CD4-positive, CD25-positive, alpha-beta regulatory T cell (primary cell): ENCODE measurements at regions not wholly inside any gene's neighbourhood (a gene's known extent, or its start where the extent isn't known, plus 50 kb on each side); places are given as distances from the start of the nearest gene placed in this dataset.
A peak's percentile ranks its signal among the peaks of the same experiment; 100 is the strongest.

Source experiments
- ATAC-seq, 2 donors: fragments of 150-1000 bp; cut with Tn5 transposase; one replicate each; pipeline ENCODE4 v1.10.0; 2021; ENCODE audit warnings: low read depth in 2 of 2, moderate number of reproducible peaks in 2 of 2, moderate library complexity in 1 of 2
- DNase-seq, 3 donors: peaks; one replicate each; pipeline versions ENCODE4 v3.0.0 to v3.0.0-alpha.2; 2012 to 2022; ENCODE audit warnings: mixed read lengths in 1 of 3
- H3K27ac ChIP-seq: one replicate; pipeline ENCODE4 v1.7.0; 2013; ENCODE audit warnings: mild to moderate bottlenecking, low read length; ENCODE audit not compliant: insufficient read depth, poor library complexity, severe bottlenecking
- H3K27me3 ChIP-seq: one replicate; pipeline ENCODE4 v1.7.0; 2013; ENCODE audit warnings: low read length; ENCODE audit not compliant: control insufficient read depth, insufficient read depth
- H3K36me3 ChIP-seq: one replicate; pipeline ENCODE4 v1.7.0; 2013; ENCODE audit warnings: mild to moderate bottlenecking, low read length, moderate library complexity; ENCODE audit not compliant: control insufficient read depth, insufficient read depth
- H3K4me1 ChIP-seq: 2 replicates; pipeline ENCODE4 v1.7.0; 2013; ENCODE audit warnings: mild to moderate bottlenecking, low read length; ENCODE audit not compliant: insufficient read depth, control insufficient read depth, poor library complexity, severe bottlenecking
- H3K4me3 ChIP-seq: one replicate; pipeline ENCODE4 v1.7.0; 2013; ENCODE audit warnings: low read depth, mild to moderate bottlenecking, low read length, moderate library complexity
- H3K9me3 ChIP-seq, 2 experiments: 1 replicate in 1 of 2; 2 replicates in 1 of 2; pipeline ENCODE4 v1.7.0; 2013; ENCODE audit warnings: low read length in 2 of 2, mild to moderate bottlenecking in 1 of 2, moderate library complexity in 1 of 2; ENCODE audit not compliant: control insufficient read depth in 2 of 2
- H3K27ac Mint-ChIP-seq, 3 donors: one replicate each; pipeline ENCODE4 v1.8.0; 2020 to 2022; ENCODE audit warnings: mild to moderate bottlenecking in 3 of 3, mixed read lengths in 3 of 3, moderate library complexity in 2 of 3
- H3K27me3 Mint-ChIP-seq: one replicate; pipeline ENCODE4 v1.8.0; 2022; ENCODE audit warnings: mild to moderate bottlenecking, mixed read lengths
- H3K36me3 Mint-ChIP-seq: one replicate; pipeline ENCODE4 v1.8.0; 2020; ENCODE audit warnings: mixed read lengths
- H3K4me1 Mint-ChIP-seq, 4 donors: one replicate each; pipeline ENCODE4 v1.8.0; 2020 to 2022; ENCODE audit warnings: mixed read lengths in 4 of 4, mild to moderate bottlenecking in 1 of 4
- H3K4me3 Mint-ChIP-seq, 4 donors: one replicate each; pipeline ENCODE4 v1.8.0; 2020 to 2022; ENCODE audit warnings: mild to moderate bottlenecking in 4 of 4, mixed read lengths in 4 of 4, moderate library complexity in 3 of 4
- H3K9me3 Mint-ChIP-seq, 7 donors: one replicate each; pipeline ENCODE4 v1.8.0; 2020 to 2022; ENCODE audit warnings: mixed read lengths in 7 of 7, mild to moderate bottlenecking in 3 of 7, moderate library complexity in 2 of 7

- no peak overlapping the region for H3K4me3 Mint-ChIP-seq
- peaks cover 4% of the 10 kb centered on the region for H3K27me3 Mint-ChIP-seq
- peaks cover 0 to 8% (median 2%) of the 10 kb centered on the region in 7 donors for H3K9me3 Mint-ChIP-seq
Observed at GRCh38 chr12:25659621-25660020, 106.5 kb upstream of the LMNTD1 start.

GRCh38 chr12:25670076-25671055, 117.3 kb upstream of the LMNTD1 start:
- Histone ChIP-seq H3K4me1 (no peaks in the 10 kb centered on the region), H3K27ac (no peak overlapping the region), H3K4me3 (no peak overlapping the region), H3K27me3 (no peaks in the 10 kb centered on the region), H3K36me3 (no peaks in the 10 kb centered on the region), H3K9me3 (no peaks in the 10 kb centered on the region)
- ATAC-seq: no peak
- no peak overlapping the region for H3K4me3 Mint-ChIP-seq
- H3K27me3 Mint-ChIP-seq: no peaks in the 10 kb centered on the region
- H3K36me3 Mint-ChIP-seq: no peaks in the 10 kb centered on the region
- no peak for DNase-seq
- H3K27ac Mint-ChIP-seq: no peak overlapping the region
- no peaks in the 10 kb centered on the region for H3K4me1 Mint-ChIP-seq
- peaks cover 0 to 3% (median 0%) of the 10 kb centered on the region in 7 donors for H3K9me3 Mint-ChIP-seq

More at GRCh38 chr12:25659621-25660020, 106.5 kb upstream of the LMNTD1 start:
- Histone ChIP-seq H3K4me3 (no peak overlapping the region), H3K36me3 (no peaks in the 10 kb centered on the region), H3K27me3 (no peaks in the 10 kb centered on the region), H3K9me3 (no peaks in the 10 kb centered on the region), H3K4me1 (no peaks in the 10 kb centered on the region), H3K27ac (no peak overlapping the region)
- ATAC-seq (no peak), DNase-seq (no peak)
- no peak overlapping the region for H3K27ac Mint-ChIP-seq
- H3K4me1 Mint-ChIP-seq: no peaks in the 10 kb centered on the region
- no peaks in the 10 kb centered on the region for H3K36me3 Mint-ChIP-seq

- Histone ChIP-seq H3K9me3 (no peaks in the 10 kb centered on the region), H3K4me1 (no peaks in the 10 kb centered on the region), H3K4me3 (no peak overlapping the region), H3K27ac (no peak overlapping the region), H3K27me3 (no peaks in the 10 kb centered on the region), H3K36me3 (no peaks in the 10 kb centered on the region)
- Mint-ChIP-seq H3K4me1 (no peaks in the 10 kb centered on the region), H3K27me3 (no peaks in the 10 kb centered on the region), H3K4me3 (no peak overlapping the region), H3K9me3 (peaks cover 0 to 4% (median 0%) of the 10 kb centered on the region in 7 donors), H3K36me3 (no peaks in the 10 kb centered on the region), H3K27ac (no peak overlapping the region)
- DNase-seq (no peak), ATAC-seq (no peak)
Observed at GRCh38 chr12:25675808-25676207, 122.7 kb upstream of the LMNTD1 start.

- H3K4me3 ChIP-seq: no peak overlapping the region
- H3K4me1 Mint-ChIP-seq: no peaks in the 10 kb centered on the region
- no peaks in the 10 kb centered on the region for H3K27me3 Mint-ChIP-seq
- H3K9me3 ChIP-seq: no peaks in the 10 kb centered on the region
- no peak for DNase-seq
- peaks cover 0 to 4% (median 0%) of the 10 kb centered on the region in 7 donors for H3K9me3 Mint-ChIP-seq
- no peaks in the 10 kb centered on the region for H3K36me3 ChIP-seq
- no peak overlapping the region for H3K4me3 Mint-ChIP-seq
- no peaks in the 10 kb centered on the region for H3K4me1 ChIP-seq
- ATAC-seq: no peak
- no peaks in the 10 kb centered on the region for H3K27me3 ChIP-seq
- H3K27ac Mint-ChIP-seq: no peak overlapping the region
- H3K36me3 Mint-ChIP-seq: no peaks in the 10 kb centered on the region
- H3K27ac ChIP-seq: no peak overlapping the region
Observed at GRCh38 chr12:25677232-25677937, 124.3 kb upstream of the LMNTD1 start.

DNA sequence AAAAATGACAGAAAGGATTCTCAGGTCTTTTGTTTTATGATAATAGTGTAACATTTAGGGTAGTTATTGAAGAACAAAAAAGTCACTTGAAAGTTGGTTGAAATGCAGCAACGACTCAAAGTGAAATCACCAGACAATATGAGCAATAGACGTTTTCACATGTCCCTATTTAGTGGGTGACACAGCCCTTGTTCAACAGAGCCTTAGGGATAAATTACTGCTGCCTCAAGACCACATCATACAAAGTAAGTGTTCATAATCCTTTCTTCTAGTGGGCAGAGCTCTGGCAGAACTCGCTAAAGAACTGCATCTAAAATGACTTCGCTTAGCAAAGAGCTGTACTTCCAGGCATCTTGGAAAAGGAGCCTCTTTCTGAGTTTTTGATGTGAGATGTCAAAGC, 128.5 kb upstream of the LMNTD1 start:
- Histone ChIP-seq H3K9me3 (no peaks in the 10 kb centered on the region), H3K36me3 (no peaks in the 10 kb centered on the region), H3K27me3 (no peaks in the 10 kb centered on the region), H3K27ac (no peak overlapping the region), H3K4me1 (no peaks in the 10 kb centered on the region), H3K4me3 (no peak overlapping the region)
- H3K36me3 Mint-ChIP-seq: no peaks in the 10 kb centered on the region
- no peaks in the 10 kb centered on the region for H3K4me1 Mint-ChIP-seq
- H3K9me3 Mint-ChIP-seq: peaks cover 0 to 6% (median 0%) of the 10 kb centered on the region in 7 donors
- DNase-seq (no peak), ATAC-seq (no peak)
- no peaks in the 10 kb centered on the region for H3K27me3 Mint-ChIP-seq
- no peak overlapping the region for H3K4me3 Mint-ChIP-seq
- no peak overlapping the region for H3K27ac Mint-ChIP-seq

GRCh38 chr12:25682421-25682820, 129.3 kb upstream of the LMNTD1 start:
- H3K9me3 Mint-ChIP-seq: peaks cover 0 to 6% (median 0%) of the 10 kb centered on the region in 7 donors
- Histone ChIP-seq H3K36me3 (no peaks in the 10 kb centered on the region), H3K27me3 (no peaks in the 10 kb centered on the region), H3K4me3 (no peak overlapping the region), H3K4me1 (no peaks in the 10 kb centered on the region), H3K27ac (no peak overlapping the region), H3K9me3 (no peaks in the 10 kb centered on the region)
- ATAC-seq: no peak
- no peak overlapping the region for H3K4me3 Mint-ChIP-seq
- H3K27ac Mint-ChIP-seq: no peak overlapping the region
- no peaks in the 10 kb centered on the region for H3K36me3 Mint-ChIP-seq
- H3K4me1 Mint-ChIP-seq: no peaks in the 10 kb centered on the region
- DNase-seq: no peak
- H3K27me3 Mint-ChIP-seq: no peaks in the 10 kb centered on the region

DNA sequence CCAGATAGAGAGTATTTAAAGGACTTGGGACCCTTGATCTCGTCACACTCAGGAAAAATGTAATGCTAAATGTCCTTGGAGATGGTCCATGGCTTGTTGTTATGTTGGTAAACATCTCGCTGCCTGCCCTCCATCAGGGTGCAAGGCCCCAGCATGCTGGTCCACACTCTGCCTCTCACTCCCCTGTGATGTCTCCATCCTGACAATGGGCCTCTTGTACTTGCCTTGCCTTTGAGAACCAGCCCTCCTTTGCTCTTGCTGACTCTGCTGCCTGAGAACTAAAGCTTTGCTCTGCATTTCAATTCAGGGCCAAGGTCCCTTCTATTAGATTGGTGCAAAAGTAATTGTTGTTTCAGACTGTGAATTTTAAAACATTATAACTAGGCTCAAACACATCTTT, 131.0 kb upstream of the LMNTD1 start:
- no peaks in the 10 kb centered on the region for H3K4me1 ChIP-seq
- no peaks in the 10 kb centered on the region for H3K9me3 ChIP-seq
- H3K27me3 Mint-ChIP-seq: no peaks in the 10 kb centered on the region
- H3K27ac Mint-ChIP-seq: peak overlapping the region in 1 of 3 donors; percentile 23
- peaks cover 0 to 8% (median 3%) of the 10 kb centered on the region in 7 donors for H3K9me3 Mint-ChIP-seq
- H3K27ac ChIP-seq: no peak overlapping the region
- H3K4me3 ChIP-seq: no peak overlapping the region
- no peaks in the 10 kb centered on the region for H3K36me3 ChIP-seq
- H3K4me1 Mint-ChIP-seq: no peaks in the 10 kb centered on the region
- ATAC-seq: no peak
- H3K4me3 Mint-ChIP-seq: no peak overlapping the region
- no peaks in the 10 kb centered on the region for H3K27me3 ChIP-seq
- H3K36me3 Mint-ChIP-seq: no peaks in the 10 kb centered on the region
- no peak for DNase-seq
